ENCODE measurements at regions not wholly inside any gene's neighbourhood (a gene's known extent, or its start where the extent isn't known, plus 50 kb on each side); places are given as distances from the start of the nearest gene placed in this dataset.

- DNase-seq (ENCODE audit: low read depth): no peak
These were observed 369.0 kb downstream of the UQCRFS1 start for GRCh38 chr19:28843761-28844492.

- DNase-seq (ENCODE audit: low read depth): no peak
These were observed 371.4 kb downstream of the UQCRFS1 start for GRCh38 chr19:28841531-28841930.

GRCh38 chr19:28840891-28841290 is 372.1 kb downstream of the UQCRFS1 start:
- no peak for DNase-seq (ENCODE audit: low read depth)

- DNase-seq (ENCODE audit: low read depth): no peak
These were observed 373.5 kb downstream of the UQCRFS1 start for GRCh38 chr19:28839455-28839854.

- DNase-seq (ENCODE audit: low read depth): no peak
These were observed 374.0 kb downstream of the UQCRFS1 start for GRCh38 chr19:28838909-28839308.

- DNase-seq (ENCODE audit: low read depth): no peak
These were observed 376.5 kb downstream of the UQCRFS1 start for GRCh38 chr19:28836421-28836820.

GRCh38 chr19:28834996-28835395 is 378.0 kb downstream of the UQCRFS1 start:
- DNase-seq (ENCODE audit: low read depth): no peak

- DNase-seq (ENCODE audit: low read depth): no peak
These were observed 381.5 kb downstream of the UQCRFS1 start for GRCh38 chr19:28831462-28831861.

- no peak for DNase-seq (ENCODE audit: low read depth)
These were observed 383.2 kb downstream of the UQCRFS1 start for GRCh38 chr19:28829762-28830161.

GRCh38 chr19:28829359-28829758 is 383.6 kb downstream of the UQCRFS1 start:
- no peak for DNase-seq (ENCODE audit: low read depth)

GRCh38 chr19:28828276-28828870 is 384.6 kb downstream of the UQCRFS1 start:
- DNase-seq (ENCODE audit: low read depth): no peak

GRCh38 chr19:28827382-28827781 is 385.6 kb downstream of the UQCRFS1 start:
- DNase-seq (ENCODE audit: low read depth): no peak

GRCh38 chr19:28823338-28823961 is 389.5 kb downstream of the UQCRFS1 start:
- DNase-seq (ENCODE audit: low read depth): no peak

- no peak for DNase-seq (ENCODE audit: low read depth)
These were observed 392.7 kb downstream of the UQCRFS1 start for GRCh38 chr19:28820289-28820688.

- no peak for DNase-seq (ENCODE audit: low read depth)
These were observed 397.7 kb downstream of the UQCRFS1 start for GRCh38 chr19:28815257-28815656.

- DNase-seq (ENCODE audit: low read depth): no peak
These were observed 418.6 kb downstream of the UQCRFS1 start for GRCh38 chr19:28794301-28794700.

GRCh38 chr19:28793391-28794168 is 419.4 kb downstream of the UQCRFS1 start:
- no peak for DNase-seq (ENCODE audit: low read depth)

- DNase-seq (ENCODE audit: low read depth): no peak
These were observed 427.0 kb downstream of the UQCRFS1 start for GRCh38 chr19:28785971-28786370.

GRCh38 chr19:28764066-28764465 is 448.9 kb downstream of the UQCRFS1 start:
- DNase-seq (ENCODE audit: low read depth): no peak

GRCh38 chr19:28746478-28746877 is 466.5 kb downstream of the UQCRFS1 start:
- no peak for DNase-seq (ENCODE audit: low read depth)

GRCh38 chr19:28744943-28745342 is 468.0 kb downstream of the UQCRFS1 start:
- DNase-seq (ENCODE audit: low read depth): no peak

GRCh38 chr19:28744014-28744413 is 468.9 kb downstream of the UQCRFS1 start:
- no peak for DNase-seq (ENCODE audit: low read depth)
